CD8-positive, alpha-beta memory T cell (primary cell): ENCODE measurements at regions not wholly inside any gene's neighbourhood (a gene's known extent, or its start where the extent isn't known, plus 50 kb on each side); places are given as distances from the start of the nearest gene placed in this dataset.
"Not testable (repeated sequence)": the region's sequence is repeated elsewhere in the genome, so short reads cannot be mapped to it uniquely, and the experiment has no call there.

ENCODE experiments used
- CTCF ChIA-PET: fragments of 350-600 bp; sonication (Branson Sonifier 250); formaldehyde crosslinking; loops from one replicate; lab custom pipeline; 2021; ENCODE audit warnings: antibody characterized with exemption; lab: Charles Lee
- POLR2A ChIA-PET: fragments of 350-600 bp; sonication (Branson Sonifier 250); formaldehyde crosslinking; loops from one replicate; lab custom pipeline; 2021; ENCODE audit warnings: antibody characterized with exemption; lab: Charles Lee
- DNase-seq, 5 donors: peaks; one replicate each; pipeline versions ENCODE4 v3.0.0 to v3.0.0-alpha.2; 2020 to 2022; ENCODE audit warnings: mixed read lengths in 1 of 5
- H3K27ac ChIP-seq: one replicate; pipeline ENCODE4 v1.7.0; 2013; ENCODE audit warnings: low read depth, mild to moderate bottlenecking, low read length, moderate library complexity
- H3K27me3 ChIP-seq: 2 replicates; pipeline ENCODE4 v1.7.0; 2013; ENCODE audit warnings: low read length, mild to moderate bottlenecking; ENCODE audit not compliant: insufficient read depth, poor library complexity, severe bottlenecking
- H3K36me3 ChIP-seq: 2 replicates; pipeline ENCODE4 v1.7.0; 2013; ENCODE audit warnings: mild to moderate bottlenecking, low read length, moderate library complexity; ENCODE audit not compliant: insufficient read depth
- H3K4me1 ChIP-seq: 2 replicates; pipeline ENCODE4 v1.7.0; 2013; ENCODE audit warnings: mild to moderate bottlenecking, low read length, moderate library complexity; ENCODE audit not compliant: insufficient read depth
- H3K4me3 ChIP-seq: 2 replicates; pipeline ENCODE4 v1.7.0; 2013; ENCODE audit warnings: mild to moderate bottlenecking, low read length
- H3K9me3 ChIP-seq: 2 replicates; pipeline ENCODE4 v1.7.0; 2013; ENCODE audit warnings: mild to moderate bottlenecking, low read length
- H3K27ac Mint-ChIP-seq, 8 donors: one replicate each; pipeline ENCODE4 v1.8.0; 2020 to 2021; ENCODE audit warnings: mixed read lengths in 8 of 8, mild to moderate bottlenecking in 6 of 8, inconsistent platforms in 3 of 8, moderate library complexity in 3 of 8
- H3K27me3 Mint-ChIP-seq, 2 donors: one replicate each; pipeline ENCODE4 v1.8.0; 2020 to 2021; ENCODE audit warnings: mixed read lengths in 2 of 2, mild to moderate bottlenecking in 1 of 2, moderate library complexity in 1 of 2
- H3K36me3 Mint-ChIP-seq, 3 donors: one replicate each; pipeline ENCODE4 v1.8.0; 2020 to 2021; ENCODE audit warnings: mixed read lengths in 3 of 3, inconsistent platforms in 1 of 3, mild to moderate bottlenecking in 1 of 3
- H3K4me1 Mint-ChIP-seq, 3 donors: one replicate each; pipeline ENCODE4 v1.8.0; 2020 to 2021; ENCODE audit warnings: mixed read lengths in 3 of 3, inconsistent platforms in 1 of 3, mild to moderate bottlenecking in 1 of 3
- H3K4me3 Mint-ChIP-seq, 7 donors: one replicate each; pipeline ENCODE4 v1.8.0; 2020 to 2021; ENCODE audit warnings: mixed read lengths in 7 of 7, mild to moderate bottlenecking in 6 of 7, moderate library complexity in 4 of 7, inconsistent platforms in 2 of 7
- H3K9me3 Mint-ChIP-seq, 5 donors: one replicate each; pipeline ENCODE4 v1.8.0; 2020 to 2022; ENCODE audit warnings: mixed read lengths in 5 of 5, mild to moderate bottlenecking in 3 of 5, moderate library complexity in 2 of 5, inconsistent platforms in 1 of 5

DNA sequence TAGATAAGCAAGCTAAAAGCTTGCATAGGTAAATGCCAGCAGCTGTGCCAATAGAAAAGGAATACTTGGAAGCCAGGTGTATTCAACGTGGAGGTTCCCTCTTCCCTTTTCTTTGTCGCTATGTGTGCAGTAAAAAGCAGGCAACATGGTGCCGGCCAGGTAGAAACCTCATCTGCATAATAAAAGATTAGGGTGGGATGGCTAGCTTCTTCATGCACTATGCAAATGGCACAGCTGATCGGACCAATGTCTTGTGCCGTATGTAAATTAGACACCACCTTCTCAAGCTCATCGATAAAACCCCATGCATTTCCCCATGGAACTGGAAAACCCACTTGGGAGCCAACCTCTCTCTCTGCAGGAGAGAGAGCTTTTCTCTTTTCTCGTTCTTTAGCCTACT, 150.9 kb upstream of the FOXK1 start:
- no peak overlapping the region for H3K4me3 Mint-ChIP-seq
- no peak overlapping the region for H3K4me3 ChIP-seq
- H3K36me3 Mint-ChIP-seq = no peaks in the 10 kb centered on the region
- H3K27me3 ChIP-seq = no peaks in the 10 kb centered on the region
- CTCF ChIA-PET = interaction anchor here (0.8 kb wide), 1 partner anchor 9 kb away, joined by 3 read pairs; no protein-coding TSS in a partner anchor
- POLR2A ChIA-PET = no interaction called here
- DNase-seq = no peak
- H3K9me3 Mint-ChIP-seq = peaks cover 0 to 2% (median 0%) of the 10 kb centered on the region in 5 donors
- no peaks in the 10 kb centered on the region for H3K4me1 Mint-ChIP-seq
- peaks cover 4 to 10% of the 10 kb centered on the region in 2 donors for H3K27me3 Mint-ChIP-seq
- H3K27ac Mint-ChIP-seq = no peak overlapping the region
- no peaks in the 10 kb centered on the region for H3K4me1 ChIP-seq
- no peaks in the 10 kb centered on the region for H3K9me3 ChIP-seq
- H3K36me3 ChIP-seq = no peaks in the 10 kb centered on the region
- no peak overlapping the region for H3K27ac ChIP-seq

GRCh38 chr7:4533339-4533738, 148.8 kb upstream of the FOXK1 start:
- H3K4me3 ChIP-seq, H3K4me3 Mint-ChIP-seq, POLR2A ChIA-PET, H3K27ac Mint-ChIP-seq, H3K36me3 ChIP-seq, H3K4me1 ChIP-seq, DNase-seq, H3K9me3 ChIP-seq, H3K36me3 Mint-ChIP-seq, H3K9me3 Mint-ChIP-seq, H3K27me3 ChIP-seq, H3K27ac ChIP-seq, H3K4me1 Mint-ChIP-seq, CTCF ChIA-PET: not testable (repeated sequence)
- H3K27me3 Mint-ChIP-seq = peaks cover 9 to 10% of the 10 kb centered on the region in 2 donors

DNA sequence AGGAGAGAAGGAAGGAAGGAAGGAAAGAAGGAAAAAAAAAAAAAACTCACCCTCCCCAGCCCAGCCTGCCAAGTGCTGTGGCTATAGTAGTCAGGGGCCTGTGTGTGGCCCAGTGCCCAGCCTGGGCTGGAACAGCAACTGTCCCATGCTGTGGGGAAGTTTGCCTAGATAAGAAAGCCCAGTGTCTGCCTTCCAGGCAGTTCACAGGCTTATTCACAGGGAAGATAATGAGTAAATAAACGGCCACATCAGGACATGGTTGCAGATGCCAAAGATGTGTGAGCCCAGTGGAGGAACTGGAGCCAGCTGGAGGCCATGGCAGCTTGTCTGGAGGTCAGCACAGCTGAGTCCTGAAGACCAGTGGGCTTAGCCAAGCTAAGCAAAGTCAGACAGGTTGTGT, 132.4 kb upstream of the FOXK1 start:
- no peak overlapping the region for H3K27ac ChIP-seq
- H3K36me3 ChIP-seq = no peaks in the 10 kb centered on the region
- no peak for DNase-seq
- Mint-ChIP-seq H3K27me3 (peaks cover 19 to 33% of the 10 kb centered on the region in 2 donors), H3K9me3 (peaks cover 9 to 25% (median 20%) of the 10 kb centered on the region in 5 donors), H3K36me3 (peaks cover 0 to 13% (median 0%) of the 10 kb centered on the region in 3 donors), H3K4me1 (no peaks in the 10 kb centered on the region), H3K4me3 (no peak overlapping the region), H3K27ac (no peak overlapping the region)
- H3K4me3 ChIP-seq = no peak overlapping the region
- no peaks in the 10 kb centered on the region for H3K27me3 ChIP-seq
- POLR2A ChIA-PET = no interaction called here
- CTCF ChIA-PET = no interaction called here
- no peaks in the 10 kb centered on the region for H3K4me1 ChIP-seq
- H3K9me3 ChIP-seq = no peaks in the 10 kb centered on the region

DNA sequence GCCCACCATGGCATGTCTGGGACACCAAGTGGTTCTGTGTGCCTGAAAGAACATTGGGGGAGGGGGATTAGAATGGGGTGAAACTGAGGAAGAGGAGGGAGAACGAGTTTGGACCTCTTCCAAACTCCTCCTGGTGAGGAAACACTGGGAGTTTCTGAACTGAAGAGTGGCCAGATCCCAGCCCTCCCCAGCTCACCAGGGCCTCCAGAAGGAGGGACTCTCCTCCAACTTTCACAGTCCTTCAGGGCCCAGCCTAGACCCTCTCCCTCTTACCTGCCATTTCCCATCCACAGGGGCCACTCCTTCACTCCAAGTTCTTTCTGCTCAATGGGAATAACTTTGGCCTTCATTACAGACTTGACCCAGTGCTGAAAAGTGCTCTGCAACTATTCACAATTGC, 132.0 kb upstream of the FOXK1 start:
- peaks cover 0 to 13% (median 0%) of the 10 kb centered on the region in 3 donors for H3K36me3 Mint-ChIP-seq
- H3K27ac Mint-ChIP-seq = no peak overlapping the region
- H3K4me1 Mint-ChIP-seq = no peaks in the 10 kb centered on the region
- no peaks in the 10 kb centered on the region for H3K36me3 ChIP-seq
- DNase-seq = no peak
- H3K4me1 ChIP-seq = no peaks in the 10 kb centered on the region
- CTCF ChIA-PET = no interaction called here
- H3K9me3 ChIP-seq = no peaks in the 10 kb centered on the region
- H3K4me3 ChIP-seq = no peak overlapping the region
- no peak overlapping the region for H3K27ac ChIP-seq
- H3K27me3 ChIP-seq = no peaks in the 10 kb centered on the region
- no peak overlapping the region for H3K4me3 Mint-ChIP-seq
- H3K9me3 Mint-ChIP-seq = peaks cover 7 to 29% (median 25%) of the 10 kb centered on the region in 5 donors
- POLR2A ChIA-PET = no interaction called here
- H3K27me3 Mint-ChIP-seq = peaks cover 20 to 33% of the 10 kb centered on the region in 2 donors

GRCh38 chr7:4552985-4553384, 129.1 kb upstream of the FOXK1 start:
- Histone ChIP-seq H3K36me3 (no peaks in the 10 kb centered on the region), H3K27ac (no peak overlapping the region), H3K4me1 (no peaks in the 10 kb centered on the region), H3K9me3 (no peaks in the 10 kb centered on the region), H3K27me3 (no peaks in the 10 kb centered on the region), H3K4me3 (no peak overlapping the region)
- no peak for DNase-seq
- H3K36me3 Mint-ChIP-seq = peaks cover 0 to 13% (median 5%) of the 10 kb centered on the region in 3 donors
- CTCF ChIA-PET = no interaction called here
- H3K27me3 Mint-ChIP-seq = peaks cover 17 to 34% of the 10 kb centered on the region in 2 donors
- no peaks in the 10 kb centered on the region for H3K4me1 Mint-ChIP-seq
- no peak overlapping the region for H3K27ac Mint-ChIP-seq
- peaks cover 7 to 43% (median 30%) of the 10 kb centered on the region in 5 donors for H3K9me3 Mint-ChIP-seq
- H3K4me3 Mint-ChIP-seq = no peak overlapping the region
- POLR2A ChIA-PET = no interaction called here

GRCh38 chr7:4556868-4557793, 125.0 kb upstream of the FOXK1 start:
- H3K36me3 Mint-ChIP-seq = peaks cover 0 to 13% (median 5%) of the 10 kb centered on the region in 3 donors
- H3K27ac ChIP-seq = no peak overlapping the region

DNA sequence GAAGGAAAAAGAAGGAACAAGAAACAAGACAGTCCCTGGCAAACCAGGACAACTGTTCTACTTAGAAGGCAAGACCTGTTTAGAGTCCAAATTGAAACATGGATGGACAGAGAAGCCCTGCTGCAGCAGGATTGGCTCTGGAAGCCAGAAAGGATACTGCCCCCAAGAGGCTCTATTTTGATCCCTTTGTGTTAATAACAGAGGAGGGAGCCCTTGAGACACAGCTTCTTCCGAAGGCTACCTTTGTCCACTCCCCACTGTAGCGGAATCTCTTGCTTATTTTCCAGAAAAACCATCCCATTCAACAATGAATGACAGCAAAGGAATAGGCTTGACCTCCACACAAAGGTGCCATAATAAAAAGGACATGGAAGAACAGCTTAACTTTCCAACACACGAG, 120.3 kb upstream of the FOXK1 start:
- H3K36me3 ChIP-seq = no peaks in the 10 kb centered on the region
- H3K27me3 Mint-ChIP-seq = peaks cover 19 to 46% of the 10 kb centered on the region in 2 donors
- POLR2A ChIA-PET = no interaction called here

More at GRCh38 chr7:4556868-4557793, 125.0 kb upstream of the FOXK1 start:
- Histone ChIP-seq H3K4me3 (no peak overlapping the region), H3K9me3 (no peaks in the 10 kb centered on the region), H3K36me3 (no peaks in the 10 kb centered on the region), H3K27me3 (no peaks in the 10 kb centered on the region), H3K4me1 (no peaks in the 10 kb centered on the region)
- ChIA-PET POLR2A (no interaction called here), CTCF (interaction anchor here (1.1 kb wide), 1 partner anchor 9 kb away, joined by 3 read pairs; no protein-coding TSS in a partner anchor)
- H3K4me1 Mint-ChIP-seq = no peaks in the 10 kb centered on the region
- no peak overlapping the region for H3K27ac Mint-ChIP-seq
- no peak overlapping the region for H3K4me3 Mint-ChIP-seq
- DNase-seq = no peak
- H3K27me3 Mint-ChIP-seq = peaks cover 18 to 35% of the 10 kb centered on the region in 2 donors
- H3K9me3 Mint-ChIP-seq = peaks cover 7 to 39% (median 28%) of the 10 kb centered on the region in 5 donors

DNA sequence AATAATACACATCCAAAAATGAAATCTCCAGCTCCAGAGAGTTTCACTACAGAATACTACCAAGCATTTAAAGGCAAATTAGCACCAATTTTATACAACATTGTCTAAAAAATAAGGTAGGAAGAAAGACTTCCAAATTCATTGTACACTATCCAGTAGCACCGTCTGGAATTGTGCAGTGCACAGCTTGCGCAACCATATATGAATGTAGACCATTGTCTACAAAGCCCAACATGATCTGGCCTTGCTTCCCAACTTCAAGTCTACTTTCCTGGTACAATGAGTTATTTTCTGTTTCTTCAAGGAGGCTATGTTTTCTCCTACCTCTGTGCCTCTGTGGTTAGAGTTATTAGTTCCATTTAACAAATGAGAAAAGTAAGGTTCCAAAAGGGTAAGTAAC, 115.4 kb upstream of the FOXK1 start:
- no peaks in the 10 kb centered on the region for H3K4me1 Mint-ChIP-seq
- DNase-seq = no peak
- H3K9me3 Mint-ChIP-seq = peaks cover 0 to 4% (median 0%) of the 10 kb centered on the region in 5 donors
- no peaks in the 10 kb centered on the region for H3K36me3 Mint-ChIP-seq
- H3K27ac Mint-ChIP-seq = no peak overlapping the region
- no peaks in the 10 kb centered on the region for H3K9me3 ChIP-seq
- H3K36me3 ChIP-seq = no peaks in the 10 kb centered on the region
- no peak overlapping the region for H3K4me3 Mint-ChIP-seq
- no peaks in the 10 kb centered on the region for H3K4me1 ChIP-seq
- no peak overlapping the region for H3K27ac ChIP-seq
- POLR2A ChIA-PET = no interaction called here
- peaks cover 5 to 21% of the 10 kb centered on the region in 2 donors for H3K27me3 Mint-ChIP-seq
- CTCF ChIA-PET = interaction anchor here (1.3 kb wide), 1 partner anchor 9 kb away, joined by 3 read pairs; no protein-coding TSS in a partner anchor
- no peak overlapping the region for H3K4me3 ChIP-seq
- H3K27me3 ChIP-seq = no peaks in the 10 kb centered on the region

More for the DNA sequence above, 120.3 kb upstream of the FOXK1 start:
- Mint-ChIP-seq H3K9me3 (peaks cover 0 to 4% (median 2%) of the 10 kb centered on the region in 5 donors), H3K36me3 (peaks cover 0 to 4% (median 0%) of the 10 kb centered on the region in 3 donors), H3K4me1 (no peaks in the 10 kb centered on the region), H3K4me3 (no peak overlapping the region), H3K27ac (no peak overlapping the region)
- H3K4me3 ChIP-seq = no peak overlapping the region
- no peaks in the 10 kb centered on the region for H3K4me1 ChIP-seq
- H3K27me3 ChIP-seq = no peaks in the 10 kb centered on the region
- no peak for DNase-seq
- H3K27ac ChIP-seq = no peak overlapping the region
- no peaks in the 10 kb centered on the region for H3K9me3 ChIP-seq
- CTCF ChIA-PET = no interaction called here
